IPS-NIHi7 (cell line): ENCODE measurements at regions not wholly inside any gene's neighbourhood (a gene's known extent, or its start where the extent isn't known, plus 50 kb on each side); places are given as distances from the start of the nearest gene placed in this dataset.
"Not testable (repeated sequence)": the region's sequence is repeated elsewhere in the genome, so short reads cannot be mapped to it uniquely, and the experiment has no call there.

Experiments used
- DNase-seq: peaks from one replicate; pipeline ENCODE4 v3.0.0; 2012; ENCODE audit warnings: mixed read lengths; ENCODE audit errors: extremely low spot score

DNA sequence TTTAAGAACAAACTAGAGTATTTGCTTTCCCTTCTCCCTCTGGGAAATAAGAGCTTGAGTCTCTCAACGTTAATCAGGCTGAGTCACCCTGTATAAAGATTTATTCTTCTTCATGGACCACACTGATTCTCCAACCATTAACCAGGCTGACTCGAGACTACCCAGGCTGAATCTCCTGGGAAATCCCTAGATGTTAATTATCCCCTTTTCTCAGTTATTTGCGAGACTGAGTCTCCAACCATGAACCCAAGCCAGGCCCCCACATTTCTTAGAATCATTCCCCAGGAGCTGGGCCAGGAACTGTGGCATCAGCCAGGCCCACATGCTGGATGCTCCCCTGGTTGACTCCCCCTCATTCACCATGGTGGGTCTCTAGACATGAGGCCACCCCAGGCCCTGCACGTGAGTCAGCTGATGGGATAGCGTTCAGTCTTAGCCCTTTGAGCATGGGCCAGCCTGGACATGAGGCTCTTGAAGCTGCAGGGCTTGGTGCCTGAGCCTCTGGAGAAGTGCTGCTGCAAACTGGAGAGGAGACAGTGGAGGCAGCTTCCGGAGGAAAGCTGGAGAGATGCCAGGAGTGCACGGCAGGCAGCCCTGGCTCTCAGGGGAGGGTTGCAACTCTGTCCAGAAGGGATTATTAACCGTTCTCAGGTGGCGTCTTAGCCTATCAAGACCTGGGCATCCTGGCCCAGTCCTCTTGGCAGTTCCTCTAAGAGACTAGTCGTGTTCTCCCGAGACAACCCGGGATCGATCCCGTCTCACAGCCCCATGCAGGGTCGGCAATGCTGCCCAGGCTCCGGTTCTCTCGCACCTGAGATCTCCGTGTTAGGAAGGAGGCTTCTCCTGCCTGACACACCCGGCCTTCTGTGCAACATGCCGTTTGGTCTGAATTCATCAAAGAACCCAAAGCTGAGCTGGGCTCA is 296.6 kb downstream of the ADGRD1 start:
- no peak for DNase-seq

DNA sequence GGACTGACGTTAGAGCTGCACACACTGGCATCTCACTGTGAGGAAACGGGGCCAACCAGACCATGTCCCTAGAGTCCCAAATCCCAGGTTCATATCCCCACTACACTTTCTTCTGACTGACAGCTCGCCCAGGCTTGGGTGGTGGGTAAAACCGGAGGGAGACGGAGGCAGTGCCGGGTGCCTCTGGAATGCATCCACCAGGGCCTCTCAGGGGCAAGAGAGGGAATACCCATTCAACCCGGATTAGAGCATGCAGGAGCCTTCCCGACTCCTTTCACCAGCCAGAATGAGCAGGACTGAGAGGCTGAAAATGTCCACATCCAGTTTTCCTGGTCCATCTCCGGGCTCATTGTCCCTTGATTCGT is 297.2 kb downstream of the ADGRD1 start:
- no peak for DNase-seq

DNA sequence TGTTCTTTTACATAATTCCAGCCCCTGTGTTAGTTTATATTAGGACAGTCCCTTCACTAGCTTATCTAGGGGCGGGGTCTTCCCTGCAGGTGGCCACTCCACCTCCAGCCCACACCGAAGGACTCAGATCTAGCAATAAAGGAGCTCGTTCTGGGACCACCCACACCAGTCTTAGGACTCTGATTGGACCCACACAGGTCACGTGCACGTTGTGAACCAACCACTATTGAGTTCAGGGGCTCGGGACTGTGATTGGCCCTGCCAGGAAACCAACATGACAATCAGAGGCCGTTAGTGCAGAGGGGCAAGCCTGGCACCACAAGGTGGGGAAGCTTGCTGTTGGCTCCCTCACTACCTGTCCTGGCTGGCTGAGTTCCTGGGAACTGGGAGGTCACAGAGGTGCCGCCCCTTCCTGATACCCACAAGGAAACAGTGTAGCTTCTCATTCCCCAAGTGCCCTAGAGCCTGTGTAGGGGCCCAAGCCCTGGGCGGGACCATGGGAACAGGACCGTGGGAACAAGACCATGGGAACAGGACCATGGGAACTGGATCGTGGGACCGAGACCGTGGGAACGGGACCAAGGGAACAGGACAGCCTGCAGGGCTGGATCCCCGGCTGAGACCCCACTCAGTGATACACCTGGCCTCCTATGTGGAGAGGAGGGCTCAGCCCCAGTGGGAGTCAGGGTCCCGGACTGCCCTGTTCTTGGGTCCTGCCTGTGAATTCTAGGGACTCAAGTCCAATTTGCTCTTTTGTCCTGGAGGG is 297.8 kb downstream of the ADGRD1 start:
- no peak for DNase-seq

DNA sequence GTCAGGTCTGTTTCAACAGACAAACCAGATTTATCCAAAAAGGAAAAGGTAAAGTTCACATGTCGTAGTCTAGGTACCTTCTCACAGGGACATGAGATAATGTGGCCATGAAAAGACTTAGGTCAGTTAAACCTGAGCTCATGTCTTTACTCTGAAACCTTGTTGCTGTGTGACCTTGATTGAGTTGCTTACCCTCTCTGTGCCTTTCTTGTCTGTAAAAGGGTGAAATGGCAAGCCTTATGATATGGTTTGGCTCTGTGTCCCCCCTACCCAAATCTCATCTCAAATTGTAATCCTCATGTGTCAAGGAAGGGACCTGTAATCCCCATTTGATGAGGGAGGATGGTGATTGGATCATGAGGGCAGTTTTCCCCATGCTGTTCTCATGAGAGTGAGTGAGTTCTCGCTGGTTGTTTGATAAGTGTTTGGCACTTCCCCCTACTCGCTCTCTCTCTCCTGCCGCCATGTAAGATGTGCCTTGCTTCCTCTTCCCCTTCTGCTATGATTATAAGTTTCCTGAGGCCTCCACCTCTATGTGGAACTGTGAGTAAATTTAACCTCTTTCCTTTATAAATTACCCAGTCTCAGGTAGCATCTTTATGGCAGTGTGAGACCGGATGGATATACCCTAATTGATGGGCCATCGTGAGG is 299.8 kb downstream of the ADGRD1 start:
- DNase-seq = no peak

DNA sequence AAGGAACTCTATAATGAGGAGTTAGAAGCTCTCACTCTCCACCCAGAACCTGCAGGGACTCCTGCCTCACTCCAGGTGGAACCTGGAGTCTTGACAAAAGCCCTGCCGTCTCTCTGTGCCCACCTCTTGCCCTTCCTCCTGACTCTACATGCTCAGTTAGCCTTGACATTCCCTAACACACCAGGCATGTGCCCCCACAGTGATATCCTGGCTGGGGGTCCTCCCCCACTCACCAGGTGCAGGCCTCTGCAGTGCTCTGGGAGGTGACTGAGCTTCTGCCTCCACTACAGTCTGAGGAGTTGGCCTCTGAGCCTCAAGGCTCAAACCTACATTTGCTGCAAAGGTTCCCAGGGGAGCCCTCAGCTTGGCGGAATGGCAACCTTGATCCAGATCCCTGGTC is 300.7 kb downstream of the ADGRD1 start:
- DNase-seq = no peak

DNA sequence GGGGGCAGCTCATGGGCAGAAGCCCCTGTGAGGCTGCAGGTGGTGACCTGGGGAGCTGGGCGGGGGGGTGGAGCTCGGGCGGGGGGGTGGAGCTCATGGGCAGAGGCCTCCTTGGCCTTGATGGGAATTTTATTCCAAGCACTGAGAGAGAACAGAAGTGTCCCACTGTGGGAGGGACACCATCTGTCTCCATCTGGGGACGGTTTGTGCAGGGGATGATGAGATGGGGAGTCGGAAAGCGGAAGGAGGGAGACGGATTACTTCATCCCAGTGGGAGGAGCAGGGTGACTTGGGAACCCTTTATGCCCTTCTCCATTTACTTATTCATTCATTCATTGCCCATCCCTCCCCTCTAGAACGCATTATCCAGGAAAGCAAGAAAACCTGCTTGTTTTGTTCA is 304.7 kb downstream of the ADGRD1 start:
- no peak for DNase-seq

DNA sequence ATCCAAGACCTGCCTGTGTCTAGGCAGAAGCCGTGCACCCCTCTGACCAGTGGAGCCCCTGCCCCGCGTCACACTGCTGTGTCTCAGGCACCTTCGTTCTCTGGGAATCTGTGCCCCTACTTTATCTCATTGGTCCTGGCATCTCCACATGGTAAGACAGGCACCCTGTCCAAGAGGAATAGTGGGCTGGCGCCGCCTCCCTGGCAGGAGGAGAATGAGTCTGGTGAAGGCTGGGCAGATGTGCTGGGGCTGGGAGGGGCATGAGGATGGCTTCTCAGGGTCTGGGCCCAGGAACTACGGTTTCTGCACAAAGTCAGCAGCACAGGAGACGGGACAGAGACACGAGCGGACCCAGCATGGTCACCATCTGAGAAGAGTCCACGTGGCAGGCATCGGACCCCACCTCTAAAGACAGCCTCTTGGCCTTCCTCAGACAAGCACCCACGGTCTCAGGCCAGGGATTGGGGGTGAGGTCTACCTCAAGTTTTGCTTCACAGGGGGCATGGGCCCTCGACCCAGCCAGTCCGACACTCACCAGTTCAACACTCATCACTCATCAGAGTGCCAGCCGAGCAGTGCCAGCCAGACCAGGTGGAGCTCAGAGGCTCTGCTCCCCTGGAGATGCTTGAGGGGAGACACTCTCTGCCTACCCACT is 306.7 kb downstream of the ADGRD1 start:
- DNase-seq = no peak

DNA sequence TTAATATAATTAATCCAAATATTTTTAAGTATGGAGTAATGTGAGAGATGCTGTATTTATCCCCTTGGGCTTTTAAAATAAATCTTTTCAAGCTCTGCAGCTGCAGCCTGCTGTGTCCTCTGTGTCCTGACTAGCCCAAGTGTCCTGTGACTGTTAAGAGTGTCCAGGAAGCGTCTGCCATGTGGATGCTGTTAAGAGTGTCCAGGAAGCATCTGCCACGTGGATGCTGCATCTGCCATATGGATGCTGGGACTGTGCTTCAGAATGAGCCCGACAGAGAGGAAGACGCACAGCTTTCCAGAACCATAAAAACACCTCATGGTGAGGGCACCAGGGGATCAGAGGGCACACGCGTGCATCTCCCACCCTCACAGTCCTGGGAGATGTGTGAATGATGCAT is 307.2 kb downstream of the ADGRD1 start:
- DNase-seq = no peak

DNA sequence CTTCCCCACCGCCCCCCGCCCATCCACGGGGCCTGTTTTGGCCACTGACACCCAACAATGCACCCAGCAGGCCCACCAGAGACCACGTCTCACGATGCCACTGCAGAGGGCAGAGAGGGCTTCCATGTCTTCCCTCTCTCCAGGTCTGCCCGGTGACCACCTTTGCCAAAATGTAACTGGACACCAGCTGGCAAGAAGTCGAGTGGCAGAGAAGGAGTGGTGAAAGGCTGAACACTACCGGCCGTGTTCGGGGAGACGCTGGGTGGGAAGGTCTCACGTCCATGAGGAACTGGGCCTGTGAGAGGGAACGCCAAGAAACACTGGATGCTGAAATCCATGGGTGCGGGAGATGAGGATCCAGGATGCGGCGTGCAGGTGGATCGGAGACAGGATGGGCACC is 308.2 kb downstream of the ADGRD1 start:
- DNase-seq = no peak

DNA sequence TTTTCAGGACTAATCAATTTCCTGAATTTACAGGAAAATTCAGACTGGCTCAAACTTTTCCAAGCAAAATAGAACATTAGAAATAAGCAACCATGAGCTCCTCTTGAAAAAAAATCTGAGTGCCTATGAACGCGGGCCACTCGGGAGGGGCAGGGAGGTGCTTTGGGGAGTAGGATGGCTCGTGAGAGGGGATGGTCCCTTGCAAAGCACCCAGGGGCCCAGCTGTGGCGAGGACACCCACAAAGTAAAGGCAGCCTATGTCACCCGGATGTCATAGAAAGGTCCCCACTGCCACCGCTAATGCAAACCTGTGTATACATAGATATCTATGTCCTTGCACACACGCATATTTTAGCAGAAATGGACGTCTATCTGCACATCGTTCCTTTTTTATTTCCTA is 309.9 kb downstream of the ADGRD1 start:
- DNase-seq = no peak

DNA sequence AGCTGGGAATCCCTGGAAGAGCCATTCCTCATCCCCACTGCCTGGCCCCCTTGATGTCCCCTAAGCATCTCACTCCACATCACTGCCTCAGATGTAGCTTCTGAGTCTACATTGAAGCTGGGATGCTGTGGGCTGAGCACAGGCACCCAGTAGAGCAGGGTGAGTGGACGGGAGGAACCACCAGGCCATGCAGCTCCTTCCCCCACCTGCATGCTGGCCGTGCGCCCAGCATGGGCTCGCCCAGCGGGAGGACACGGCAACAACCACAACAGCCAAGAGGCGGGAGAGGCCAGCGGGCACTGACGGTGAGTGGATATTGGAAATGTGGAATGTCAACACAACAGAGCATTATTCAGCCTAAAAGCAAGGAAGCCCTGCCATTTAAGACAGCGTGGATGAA is 310.9 kb downstream of the ADGRD1 start:
- DNase-seq = no peak

DNA sequence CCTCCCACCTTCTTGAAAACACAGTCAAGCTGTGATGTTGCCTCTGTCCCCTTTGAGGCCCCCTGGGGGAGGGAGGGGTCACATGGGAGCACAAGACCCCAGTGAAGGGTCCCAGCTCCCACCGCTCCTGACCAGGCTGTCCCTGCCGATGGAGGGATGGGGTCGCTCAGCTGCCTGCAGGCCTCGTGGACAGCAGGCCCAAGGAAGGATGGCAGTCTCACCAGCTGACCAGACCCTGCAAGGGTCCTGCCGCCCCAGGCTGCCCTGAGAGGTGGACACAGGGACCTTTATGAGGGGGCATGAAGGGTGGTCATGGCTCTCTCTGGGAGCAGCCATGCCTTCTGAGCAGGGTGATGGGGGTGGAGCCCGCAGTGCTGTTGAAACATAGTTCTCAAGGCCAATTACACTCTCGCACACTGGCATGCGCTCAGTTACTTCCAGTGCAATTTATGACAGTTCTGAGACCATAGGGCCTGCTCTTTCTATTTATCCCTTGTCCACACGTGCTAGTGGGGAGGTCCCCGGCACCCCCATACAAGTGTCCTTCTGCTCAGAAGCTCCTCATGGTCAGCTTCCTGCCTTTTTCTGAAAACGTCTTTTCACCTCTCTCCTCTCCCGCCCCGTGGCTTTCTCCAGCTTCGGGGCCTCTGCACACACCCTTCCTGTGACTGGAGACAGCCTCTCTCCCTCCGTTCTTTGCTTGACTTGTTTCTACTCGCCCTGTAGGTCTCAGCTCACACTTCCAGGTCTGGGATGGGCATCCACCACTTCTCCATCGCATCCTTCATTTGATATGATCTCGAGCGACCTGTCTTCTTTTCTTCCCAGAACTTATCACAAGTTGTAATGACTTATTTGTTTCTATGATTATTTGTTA is 313.1 kb downstream of the ADGRD1 start:
- no peak for DNase-seq

DNA sequence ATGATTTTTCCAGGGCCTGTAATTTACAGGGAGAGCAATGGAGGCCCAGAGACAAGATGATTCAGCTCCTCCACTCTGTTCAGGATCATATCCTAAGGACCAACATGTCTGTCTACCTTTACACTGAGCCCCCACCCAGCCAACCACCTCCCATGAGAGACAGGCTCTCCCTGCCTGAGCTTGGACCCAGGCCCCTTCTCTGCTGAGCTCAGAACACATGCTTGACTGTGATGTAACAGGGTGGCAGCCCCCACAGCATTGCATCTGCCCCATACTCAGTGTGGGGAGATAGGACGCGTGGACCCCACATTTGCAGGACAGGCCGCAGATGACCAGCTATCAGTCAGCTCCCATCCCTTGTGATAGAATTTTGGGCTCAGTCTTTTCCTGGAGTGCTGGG is 313.9 kb downstream of the ADGRD1 start:
- no peak for DNase-seq

DNA sequence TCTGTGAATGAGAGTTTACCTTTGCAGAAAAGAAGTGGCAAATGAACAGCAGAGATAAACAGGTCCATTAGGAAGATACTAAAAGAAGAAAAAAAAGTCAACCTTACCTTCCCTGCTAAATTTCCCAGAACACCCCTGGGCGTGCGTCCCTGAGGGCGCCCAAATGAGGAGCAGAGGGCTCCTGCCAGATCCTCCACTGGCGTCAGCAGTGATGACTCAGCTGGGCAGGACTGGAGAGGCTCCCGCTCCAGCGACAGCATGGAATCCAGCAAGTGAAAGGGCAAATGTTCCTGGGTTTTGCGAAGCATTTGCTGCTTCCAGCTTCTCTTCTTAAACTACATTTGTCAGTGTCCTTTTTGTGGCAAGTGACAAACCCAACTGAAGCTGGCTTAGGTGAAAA is 314.4 kb downstream of the ADGRD1 start:
- DNase-seq = not testable (repeated sequence)

DNA sequence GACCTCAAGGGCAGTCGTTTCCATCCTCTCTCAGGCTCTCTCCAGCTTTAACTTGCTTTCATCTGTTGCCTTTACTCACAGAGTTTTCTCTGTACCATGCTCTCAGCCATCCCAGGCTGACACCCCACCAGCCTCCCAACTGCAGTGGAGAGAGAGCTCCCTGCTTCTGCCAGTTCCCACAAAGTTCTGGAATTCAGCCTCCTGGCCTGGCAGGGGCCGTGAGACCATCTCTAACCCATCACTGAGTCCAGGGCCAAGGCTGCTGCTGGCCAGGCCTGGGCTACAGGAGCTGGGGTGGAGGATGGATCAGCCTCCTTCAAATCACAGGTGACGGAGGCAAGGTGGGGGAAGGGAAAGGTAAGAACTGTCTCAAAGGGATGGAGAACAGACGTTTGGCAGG is 314.9 kb downstream of the ADGRD1 start:
- DNase-seq = not testable (repeated sequence)

DNA sequence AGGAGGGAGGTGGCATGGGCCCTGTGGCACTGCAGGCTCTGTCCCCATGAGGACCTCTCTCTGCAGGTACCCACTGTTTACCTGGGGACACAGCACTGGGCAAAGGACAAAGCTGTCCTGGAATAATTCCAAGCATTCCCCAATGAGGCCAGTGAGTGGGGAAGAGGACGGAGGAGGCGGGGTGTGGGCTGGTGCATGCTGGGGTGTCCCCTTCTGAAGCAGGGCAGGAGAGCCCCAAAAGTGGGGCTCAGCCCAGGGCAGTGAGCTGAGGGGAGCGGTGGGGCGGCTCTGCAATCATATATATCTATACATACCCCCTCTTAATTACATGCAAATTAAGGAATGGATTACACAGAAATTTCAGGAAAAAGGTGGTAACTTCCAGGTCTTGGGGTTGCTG is 315.8 kb downstream of the ADGRD1 start:
- DNase-seq = no peak

DNA sequence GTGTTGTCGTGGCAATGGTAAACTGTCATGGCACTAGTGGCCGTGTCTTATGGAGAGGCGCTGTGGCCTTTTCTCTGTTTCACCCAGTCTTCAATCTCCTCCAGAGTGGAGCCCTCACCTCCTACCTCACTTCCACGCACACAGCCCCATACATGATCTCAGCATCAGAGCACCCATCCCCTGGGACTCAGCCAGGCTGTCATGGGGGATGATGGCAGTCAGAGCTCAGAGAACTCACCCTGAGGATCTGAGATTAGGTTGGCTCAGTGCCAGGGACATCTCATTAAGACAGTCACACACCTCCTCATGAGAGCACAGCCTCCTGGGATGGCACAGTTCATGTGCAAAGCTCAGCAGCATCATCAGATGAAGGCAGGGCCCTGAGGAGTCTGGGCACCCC is 316.3 kb downstream of the ADGRD1 start:
- not testable (repeated sequence) for DNase-seq

DNA sequence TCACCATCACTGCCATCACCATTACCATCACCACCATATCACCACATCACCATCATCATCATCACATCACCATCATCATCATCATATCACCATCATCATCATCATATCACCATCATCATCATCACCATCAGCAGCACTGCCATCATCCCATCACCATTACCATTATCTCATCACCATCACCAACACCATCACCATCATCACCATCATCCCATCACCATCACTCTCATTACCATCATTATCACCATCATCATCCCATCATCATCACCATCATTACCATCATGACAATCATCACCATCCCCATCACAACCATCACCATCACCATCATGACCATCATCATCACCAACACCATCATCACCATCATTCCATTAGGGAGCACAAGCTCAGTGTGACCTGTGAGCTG is 318.0 kb downstream of the ADGRD1 start:
- DNase-seq = no peak

DNA sequence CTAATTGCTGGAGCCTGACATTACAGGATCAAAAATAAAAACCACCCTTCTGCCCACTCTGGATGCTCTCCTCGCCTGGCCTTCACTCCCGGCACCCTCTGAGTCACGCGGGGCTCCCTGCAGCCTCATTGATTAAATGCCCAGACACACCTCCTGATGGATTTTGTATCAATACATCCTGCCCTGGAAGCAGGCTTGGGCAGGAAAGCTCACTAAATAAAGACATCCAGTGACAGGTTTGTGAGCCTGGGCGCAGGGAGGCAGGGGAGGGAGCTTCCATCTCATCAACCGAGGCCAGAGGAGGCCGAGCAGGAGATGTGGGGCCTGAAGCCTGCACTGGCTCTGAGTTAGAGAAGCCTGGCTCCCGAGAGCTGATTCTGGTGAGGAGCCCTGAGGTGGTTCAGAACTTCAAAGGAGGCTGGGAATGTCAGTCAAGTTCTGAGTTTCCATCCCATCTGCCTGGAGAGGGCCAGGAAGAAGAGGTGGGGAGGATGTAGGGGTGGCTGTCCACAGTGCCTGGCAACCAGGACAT is 318.6 kb downstream of the ADGRD1 start:
- DNase-seq = not testable (repeated sequence)

DNA sequence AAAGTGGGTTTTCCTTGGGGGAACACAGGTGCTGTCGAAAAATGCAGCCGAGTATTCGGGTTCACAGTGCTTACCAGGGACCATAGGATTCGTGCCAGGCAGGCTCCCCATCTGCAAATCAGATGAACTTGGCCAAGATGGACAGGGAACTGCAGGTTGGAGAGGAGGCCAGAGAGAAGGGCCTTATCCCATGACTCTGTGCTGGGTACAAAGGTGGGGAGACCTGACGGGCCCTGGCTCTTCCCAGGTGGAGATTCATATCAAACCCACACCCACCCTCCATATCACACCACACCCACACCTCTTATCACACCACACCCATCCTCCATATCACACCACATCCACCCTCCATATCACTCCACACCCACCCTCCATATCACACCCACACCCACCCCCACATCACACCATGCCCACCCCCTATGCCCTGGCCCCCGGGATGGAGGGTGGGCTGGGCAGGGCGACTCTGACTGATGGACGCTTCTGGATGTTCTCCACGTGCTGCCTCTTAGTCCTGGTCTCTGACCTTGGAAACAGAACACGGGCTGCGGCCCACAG is 319.7 kb downstream of the ADGRD1 start:
- DNase-seq = no peak

DNA sequence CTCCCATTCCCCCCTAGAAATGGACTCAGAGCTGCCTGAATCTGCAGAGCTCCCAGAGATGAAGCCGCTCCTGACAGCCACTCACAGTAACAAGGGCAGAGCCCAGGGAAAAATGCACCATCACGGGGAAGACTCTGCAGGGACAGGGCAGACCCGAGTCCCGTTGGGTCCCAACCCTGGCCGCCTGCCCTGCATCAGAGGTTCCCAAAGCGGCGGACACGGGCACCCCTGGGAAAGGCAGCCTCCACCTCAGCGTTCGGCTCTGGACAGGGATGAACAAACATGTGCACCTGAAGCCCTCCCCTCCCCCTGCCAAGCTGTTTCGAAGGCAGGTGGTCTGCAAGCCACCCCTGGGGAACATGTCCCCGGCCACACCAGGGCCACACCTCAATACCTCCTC is 320.4 kb downstream of the ADGRD1 start:
- no peak for DNase-seq
